T-helper 9 cell (primary cell): ENCODE measurements at regions not wholly inside any gene's neighbourhood (a gene's known extent, or its start where the extent isn't known, plus 50 kb on each side); places are given as distances from the start of the nearest gene placed in this dataset.
"Not testable (repeated sequence)": the region's sequence is repeated elsewhere in the genome, so short reads cannot be mapped to it uniquely, and the experiment has no call there.

ENCODE experiments used
- DNase-seq: peaks from one replicate; pipeline ENCODE4 v3.0.0-alpha.2; 2020

DNA sequence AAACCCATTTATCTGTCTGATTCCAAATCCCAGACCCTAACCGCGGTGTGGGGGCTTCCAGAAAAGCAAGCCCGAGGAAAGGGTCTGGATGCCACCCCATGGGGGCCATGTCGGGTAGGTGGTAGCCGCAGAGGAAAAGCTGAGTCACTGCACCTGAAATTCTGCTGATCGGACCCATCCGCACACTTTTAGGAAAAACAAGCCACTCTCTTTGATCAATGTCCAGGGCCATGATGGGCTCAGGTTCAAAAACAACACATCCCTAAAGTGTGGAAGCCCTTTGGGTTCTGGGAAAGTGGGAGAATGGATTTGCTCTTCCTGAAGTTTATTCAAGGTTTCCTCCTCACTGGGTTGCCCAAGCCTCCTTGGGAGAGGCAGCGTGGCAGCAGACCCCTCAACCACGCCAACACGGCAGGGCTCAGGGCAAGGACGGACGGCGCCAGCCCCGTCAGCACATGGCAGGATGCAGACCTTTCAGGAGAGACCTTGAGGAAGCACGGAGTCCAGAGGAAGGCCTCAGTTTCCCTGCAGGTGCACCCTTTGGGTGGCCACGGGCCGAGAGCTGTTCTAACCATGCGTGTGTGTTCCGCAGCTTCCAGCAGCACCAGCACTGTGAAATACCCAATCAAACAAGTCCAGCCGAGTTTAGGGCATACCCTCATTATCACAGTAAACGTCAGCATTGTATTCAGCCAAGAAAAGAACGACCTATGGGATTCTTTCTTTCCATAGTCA lies 367.0 kb downstream of the FOXL1 start:
- DNase-seq = no peak

DNA sequence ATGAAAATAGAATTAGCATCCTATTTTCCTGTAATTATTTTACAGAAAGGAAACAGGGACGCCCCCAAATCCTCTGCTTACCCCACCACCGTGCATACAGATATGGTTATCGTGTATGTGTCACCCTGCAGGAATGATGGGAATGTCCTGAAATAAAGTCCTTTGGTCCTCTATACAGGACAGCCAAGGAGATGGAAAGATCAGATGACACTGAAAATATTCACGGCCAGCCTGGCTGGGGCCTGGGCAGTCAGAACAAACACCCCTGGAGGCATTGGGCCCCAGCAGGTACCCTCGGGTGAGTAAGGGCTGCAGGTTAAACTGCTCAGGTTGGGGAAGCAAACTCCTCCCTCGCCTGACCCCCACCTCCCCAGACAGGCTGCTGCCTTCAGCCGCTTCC lies 368.0 kb downstream of the FOXL1 start:
- no peak for DNase-seq

DNA sequence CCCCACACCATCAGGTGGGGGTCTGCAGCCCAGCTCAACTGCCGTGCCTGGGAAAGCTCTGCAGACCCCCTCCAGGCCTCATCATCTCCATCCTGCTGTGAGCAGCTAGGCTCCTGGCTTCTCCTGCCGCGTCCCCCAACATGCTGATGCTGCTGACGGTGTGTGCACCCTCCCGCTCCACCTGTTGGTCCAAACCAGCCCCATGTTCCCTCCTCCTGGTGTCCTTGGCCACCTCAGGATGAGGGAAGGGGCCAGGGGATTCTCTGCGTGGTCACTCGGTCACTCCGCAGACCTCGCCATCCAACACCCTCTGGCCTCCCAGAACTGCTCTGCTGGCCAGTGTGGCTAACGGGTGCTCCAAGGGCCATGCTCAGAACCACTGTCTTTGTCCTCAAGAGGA lies 368.6 kb downstream of the FOXL1 start:
- no peak for DNase-seq

DNA sequence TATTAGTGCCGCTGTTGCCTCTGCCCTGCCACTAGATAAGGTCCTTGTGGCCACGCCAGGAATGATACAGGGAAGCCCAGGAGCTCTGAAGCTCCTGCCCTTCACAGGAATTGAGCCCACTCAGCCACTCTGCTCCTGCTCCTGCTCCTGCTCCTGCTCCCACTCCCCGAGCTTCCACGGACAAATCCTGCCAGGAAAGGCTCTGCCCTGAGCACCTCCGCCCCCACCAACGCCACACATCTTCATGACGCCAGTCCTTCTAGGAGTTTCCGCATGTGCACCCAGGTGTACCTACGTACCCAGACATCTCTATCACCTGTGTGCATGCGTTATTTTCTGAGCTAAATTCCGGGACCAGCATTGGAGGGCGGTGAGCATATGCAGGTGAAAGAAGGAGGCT lies 369.1 kb downstream of the C16orf95 start:
- no peak for DNase-seq

DNA sequence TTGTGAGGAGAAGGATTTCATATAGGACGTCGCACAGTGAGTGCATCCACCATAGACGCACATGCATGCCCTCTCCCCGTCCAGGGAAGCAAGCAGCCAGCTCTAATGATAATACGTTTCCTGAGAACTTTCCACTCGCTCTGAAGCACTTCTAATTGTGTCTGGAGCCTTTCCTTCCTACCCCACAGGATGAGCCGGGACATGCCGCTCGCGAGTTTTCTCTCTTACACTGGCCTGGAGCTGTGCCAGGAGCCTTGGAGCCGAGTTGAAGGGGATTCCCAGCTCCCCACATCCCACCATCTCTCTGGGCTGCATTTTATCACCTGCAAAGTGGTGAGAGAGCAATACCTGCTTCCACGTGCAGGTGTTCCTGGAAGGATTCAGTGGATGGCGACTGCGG lies 368.1 kb downstream of the C16orf95 start:
- DNase-seq = no peak

DNA sequence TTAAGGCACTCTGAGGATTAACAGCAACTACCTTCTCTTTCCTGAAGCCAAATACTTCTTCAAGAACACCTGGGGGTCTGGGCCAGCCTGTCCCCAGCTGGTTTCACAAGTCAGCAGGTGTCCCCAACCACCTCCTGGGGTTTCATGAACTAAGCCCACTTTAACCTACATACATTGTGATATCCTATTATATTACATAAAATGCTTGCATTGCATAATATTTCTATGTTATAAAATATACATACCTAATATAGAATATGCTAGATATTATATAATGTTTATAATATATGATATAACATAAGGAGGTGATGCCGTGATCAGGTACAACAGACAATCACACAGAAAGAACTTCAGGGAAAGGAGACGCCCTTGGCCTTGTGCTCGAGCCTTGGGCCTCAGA lies 367.6 kb downstream of the C16orf95 start:
- no peak for DNase-seq

DNA sequence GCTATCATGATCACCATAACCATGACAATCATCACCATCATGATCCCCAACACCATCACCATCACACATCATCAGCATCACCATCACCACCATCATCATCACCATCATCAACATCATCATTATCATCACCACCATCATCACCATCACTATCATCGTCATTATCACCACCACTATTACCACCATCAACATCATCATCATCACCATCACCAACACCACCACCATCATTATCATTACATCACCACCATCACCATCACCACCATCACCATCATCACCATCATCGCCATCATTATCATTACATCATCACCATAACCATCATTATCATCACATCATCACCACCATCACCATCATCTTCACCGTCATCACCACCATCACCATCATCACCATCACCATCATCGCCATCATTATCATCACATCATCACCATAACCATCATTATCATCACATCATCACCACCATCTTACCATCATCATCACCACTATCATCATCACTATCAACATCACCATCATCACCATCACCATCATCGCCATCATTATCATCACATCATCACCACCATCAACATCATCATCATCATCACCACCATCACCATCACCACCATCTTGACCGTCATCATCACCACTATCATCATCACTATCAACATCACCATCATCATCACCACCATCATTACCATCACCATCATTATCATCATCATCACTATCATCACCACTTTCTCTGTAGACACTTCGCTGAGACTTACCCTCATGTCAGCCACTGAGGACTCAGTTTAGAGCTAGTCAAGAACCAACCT lies 366.0 kb downstream of the C16orf95 start:
- no peak for DNase-seq

DNA sequence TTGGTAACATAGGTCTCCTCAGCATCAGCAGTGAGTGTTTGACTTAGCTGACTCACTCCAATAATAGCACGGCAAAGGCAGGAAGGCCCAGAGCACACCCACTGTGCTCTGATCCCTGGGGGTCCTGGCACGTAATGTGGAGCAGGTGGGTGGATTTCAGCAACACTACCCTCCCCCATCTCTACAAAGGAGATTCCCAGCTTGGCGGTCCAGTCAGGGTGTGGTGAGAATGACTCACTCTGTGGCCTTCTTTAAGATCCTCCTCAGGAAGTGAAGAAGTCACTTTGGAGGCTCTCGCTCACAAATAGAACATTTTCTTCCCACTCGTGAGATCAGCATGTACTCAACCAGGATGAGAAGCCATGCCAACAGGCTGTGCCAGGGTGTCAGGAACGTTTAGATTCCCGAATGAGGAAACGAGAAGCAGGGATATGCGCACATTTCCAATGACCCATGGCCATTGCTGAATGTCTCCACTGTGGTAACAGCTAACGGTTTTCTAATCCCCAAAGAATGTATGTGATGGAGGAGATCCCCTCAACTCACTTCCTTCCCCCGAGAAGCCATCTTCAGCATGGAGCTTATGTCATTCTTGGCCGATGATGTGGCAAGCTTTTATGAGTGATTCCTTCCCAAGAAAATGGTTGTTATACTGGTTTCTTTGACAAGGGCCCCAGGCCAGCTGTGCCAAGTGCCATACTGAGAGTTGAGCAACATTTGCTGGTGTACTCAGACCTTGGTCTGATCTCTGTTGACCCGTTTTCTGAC lies 365.2 kb downstream of the C16orf95 start:
- DNase-seq = no peak

DNA sequence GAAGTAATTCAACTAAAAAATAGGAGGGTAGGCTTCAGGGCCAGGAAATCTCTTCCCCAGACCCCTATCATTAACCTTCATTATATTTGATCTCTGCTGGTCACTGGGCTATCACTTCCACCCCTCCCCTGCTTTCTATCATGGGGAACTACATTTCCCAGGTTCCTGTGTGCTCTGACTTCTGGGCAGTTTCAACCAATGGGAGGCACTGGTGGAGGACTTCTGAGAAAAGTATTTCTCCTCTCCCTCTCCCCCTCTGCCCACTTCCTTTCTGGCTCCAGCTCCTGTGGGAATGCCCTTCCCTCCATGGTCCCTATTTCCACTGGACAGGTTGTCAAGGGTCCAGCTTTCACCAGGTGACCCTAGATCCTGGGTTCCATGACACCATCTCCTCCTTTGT lies 364.4 kb downstream of the C16orf95 start:
- no peak for DNase-seq

DNA sequence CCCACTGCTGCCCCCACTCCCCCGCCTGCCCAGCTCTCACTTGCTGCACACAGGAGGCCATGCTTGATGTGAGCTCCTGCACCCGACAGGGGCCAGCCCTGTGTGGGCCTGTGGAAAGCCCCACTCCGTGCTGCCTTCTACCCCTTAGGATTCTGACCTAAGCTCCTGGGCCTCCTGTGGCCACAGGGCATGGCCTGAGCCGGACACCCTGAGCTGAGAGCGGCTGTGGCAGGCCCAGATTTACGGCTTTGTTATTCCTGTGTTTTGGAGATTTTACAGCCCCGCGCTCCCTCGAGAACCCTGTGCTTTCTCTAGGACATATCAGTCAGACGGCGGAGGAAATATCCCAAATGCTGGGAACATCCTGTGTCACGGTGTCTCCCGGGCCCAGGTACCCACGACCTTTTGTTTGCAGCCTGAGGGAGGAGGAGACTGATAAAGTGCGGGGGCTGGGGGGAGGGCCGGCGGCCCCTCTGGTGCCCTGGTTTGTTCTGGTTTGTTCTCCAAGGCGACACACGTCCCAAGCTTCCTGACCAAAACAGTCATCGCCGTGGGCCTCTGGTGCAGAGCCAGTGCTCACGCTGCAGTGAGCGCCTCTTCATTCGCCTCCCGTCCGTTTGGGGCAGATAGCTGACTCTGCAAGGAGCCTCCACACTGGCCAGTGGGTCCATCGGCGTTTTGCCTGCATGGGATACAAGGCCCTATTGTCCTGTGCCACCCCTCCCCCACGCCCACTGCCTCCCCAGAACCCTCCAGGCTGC lies 363.4 kb downstream of the C16orf95 start:
- no peak for DNase-seq

DNA sequence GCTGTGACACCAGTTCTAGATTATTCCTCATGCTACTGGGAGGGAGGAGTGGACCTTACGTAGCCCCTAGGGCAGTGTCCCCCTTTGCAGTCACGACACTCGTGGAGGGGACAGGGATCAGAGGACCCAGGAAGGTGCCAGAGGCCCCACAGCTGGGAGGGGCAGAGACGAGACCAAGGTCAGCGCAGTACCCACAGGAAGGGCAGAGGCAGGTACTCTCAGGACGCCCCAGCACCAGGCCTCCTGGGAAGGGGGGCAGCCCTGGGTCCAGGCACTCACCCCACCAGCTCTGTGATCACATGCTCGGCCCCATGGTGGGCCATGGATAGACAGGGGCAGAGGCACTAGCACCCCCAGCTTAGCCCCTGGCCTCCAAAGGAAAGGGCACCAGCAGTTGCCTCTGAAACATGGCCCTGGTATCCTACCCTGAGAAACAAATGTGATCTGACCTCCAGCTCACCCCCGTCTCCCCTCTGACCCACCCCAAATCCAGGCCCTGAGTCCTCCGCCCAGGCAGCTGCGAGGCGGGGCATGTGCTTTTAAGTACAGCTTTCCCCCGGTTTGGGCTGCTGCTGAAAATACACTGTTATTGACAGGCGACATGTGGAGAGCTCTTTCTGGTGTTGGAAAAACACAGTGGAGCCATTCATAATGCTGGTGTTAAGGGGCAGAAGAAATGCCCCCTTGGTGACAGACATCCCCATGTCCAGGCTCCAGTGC lies 361.9 kb downstream of the C16orf95 start:
- no peak for DNase-seq

DNA sequence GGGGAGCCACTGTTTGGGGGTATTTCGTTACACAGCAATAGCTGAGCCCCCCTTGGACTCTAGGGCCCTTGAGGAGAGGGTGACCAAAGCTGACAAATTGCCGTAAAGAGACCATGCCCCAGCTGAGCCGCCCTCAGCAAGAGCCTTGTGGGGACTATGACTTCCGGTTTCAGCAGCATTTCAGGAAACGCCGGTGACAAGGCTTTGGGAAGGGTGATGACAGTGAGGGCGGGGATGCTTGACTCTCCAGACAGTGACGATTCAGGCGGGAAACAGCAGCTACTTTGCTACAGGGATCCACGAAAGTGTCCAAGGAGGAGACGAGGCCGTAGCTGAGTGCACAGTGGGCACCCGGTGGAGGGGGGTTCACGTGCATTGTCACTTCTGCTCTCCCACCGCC lies 360.8 kb downstream of the C16orf95 start:
- no peak for DNase-seq

DNA sequence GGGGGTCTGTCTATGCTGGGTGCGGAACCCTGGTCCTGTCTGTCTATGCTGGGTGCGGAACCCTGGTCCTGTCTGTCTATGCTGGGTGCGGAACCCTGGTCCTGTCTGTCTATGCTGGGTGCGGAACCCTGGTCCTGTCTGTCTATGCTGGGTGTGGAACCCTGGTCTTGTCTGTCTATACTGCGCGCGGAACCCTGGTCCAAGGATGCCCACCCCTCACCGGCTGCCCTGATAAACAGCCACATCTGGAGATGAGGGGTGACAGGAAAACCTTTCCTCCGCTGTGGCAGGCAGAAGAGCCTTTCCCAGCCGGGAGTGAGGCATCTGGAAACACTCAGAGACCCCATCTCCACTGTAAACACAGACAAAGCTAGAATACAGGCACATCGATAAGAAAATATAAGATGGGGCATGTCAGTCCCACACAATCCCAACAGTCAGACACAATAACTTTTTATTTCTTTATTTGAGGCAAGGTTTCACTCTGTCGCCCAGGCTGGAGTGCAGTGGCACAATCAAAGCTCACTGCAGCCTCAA lies 359.5 kb downstream of the C16orf95 start:
- not testable (repeated sequence) for DNase-seq

DNA sequence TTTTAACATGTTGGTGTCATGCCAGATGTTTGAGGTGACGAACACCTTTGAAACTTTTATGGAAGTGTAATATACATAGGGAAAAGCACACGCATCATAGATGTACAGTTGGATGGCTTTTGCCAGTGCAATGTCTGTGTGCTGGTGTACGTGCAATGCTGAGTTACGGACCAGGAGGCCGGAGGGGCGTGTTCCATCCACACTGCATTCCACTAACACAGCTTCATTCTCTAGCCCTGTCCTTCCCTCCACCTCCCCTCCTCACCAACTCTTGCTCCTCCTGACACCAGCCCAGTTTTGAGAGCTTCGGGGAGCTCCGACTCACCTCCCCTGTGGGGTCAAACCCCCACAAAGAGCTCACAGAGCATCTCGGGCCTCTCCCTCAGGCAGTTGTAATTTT lies 358.8 kb downstream of the C16orf95 start:
- DNase-seq = no peak

DNA sequence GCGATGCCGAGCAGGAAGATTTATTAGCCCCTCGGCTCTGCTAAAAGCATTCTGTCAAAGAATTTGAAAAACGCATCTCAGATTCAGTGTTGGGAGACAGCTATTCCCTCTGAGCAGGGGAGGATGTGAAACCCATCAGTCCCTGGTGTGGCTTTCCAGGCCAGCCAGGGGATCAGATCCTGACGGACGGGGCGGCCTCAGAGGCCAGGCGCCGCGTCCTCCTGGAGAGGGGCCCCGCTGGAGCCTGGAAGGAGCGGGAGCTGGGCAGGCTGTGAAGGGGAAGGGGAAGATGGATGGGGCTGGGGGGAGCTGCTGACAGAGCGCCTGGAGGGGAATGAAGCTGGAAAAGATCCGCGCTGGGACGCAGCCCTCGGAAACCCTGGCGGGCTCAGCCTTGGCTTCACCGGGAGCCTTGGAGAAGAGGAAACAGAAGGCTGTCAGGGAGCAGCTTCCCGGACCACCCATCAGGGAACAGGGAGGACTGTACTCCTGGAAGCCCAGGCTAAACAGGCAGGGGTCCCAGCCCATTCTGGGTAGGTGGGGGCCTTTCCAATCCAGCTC lies 358.0 kb downstream of the C16orf95 start:
- no peak for DNase-seq

DNA sequence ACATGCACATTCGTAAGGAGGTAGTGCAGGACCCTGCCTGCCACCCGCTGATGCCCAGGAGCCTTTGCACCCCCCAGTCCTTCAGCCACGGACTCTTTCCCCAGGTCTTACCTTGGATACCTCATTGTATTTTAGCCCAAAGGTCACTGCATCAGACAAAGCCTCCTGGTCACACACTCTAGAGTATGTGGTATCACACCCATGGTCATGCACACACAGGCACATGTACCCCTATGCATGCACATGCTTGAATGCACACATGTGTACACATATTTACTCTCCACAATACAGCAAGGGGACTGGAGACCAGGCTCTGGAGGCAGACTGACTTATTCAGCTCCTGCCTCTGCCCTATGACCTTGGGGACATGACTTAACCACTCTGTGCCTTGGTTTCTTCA lies 357.5 kb downstream of the C16orf95 start:
- no peak for DNase-seq

DNA sequence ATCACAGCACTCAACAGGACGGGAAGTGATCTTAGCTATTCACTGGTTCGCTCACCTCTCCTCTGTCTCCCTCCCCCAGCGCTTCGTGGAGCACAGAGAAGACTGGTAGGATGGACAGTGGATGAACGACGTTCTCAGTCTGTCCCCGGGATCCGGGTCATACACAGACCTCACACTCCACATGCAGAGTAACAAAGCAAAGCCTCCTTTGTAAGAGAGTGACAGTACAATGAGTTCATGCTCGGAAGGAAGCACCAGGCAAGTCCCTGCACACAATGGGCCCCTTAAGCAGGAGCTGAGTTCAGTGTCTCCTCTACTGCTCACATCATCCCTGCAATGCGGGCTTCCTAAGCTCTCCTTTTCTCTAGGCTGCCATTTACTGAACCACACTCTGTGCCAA lies 356.9 kb downstream of the C16orf95 start:
- DNase-seq = no peak

DNA sequence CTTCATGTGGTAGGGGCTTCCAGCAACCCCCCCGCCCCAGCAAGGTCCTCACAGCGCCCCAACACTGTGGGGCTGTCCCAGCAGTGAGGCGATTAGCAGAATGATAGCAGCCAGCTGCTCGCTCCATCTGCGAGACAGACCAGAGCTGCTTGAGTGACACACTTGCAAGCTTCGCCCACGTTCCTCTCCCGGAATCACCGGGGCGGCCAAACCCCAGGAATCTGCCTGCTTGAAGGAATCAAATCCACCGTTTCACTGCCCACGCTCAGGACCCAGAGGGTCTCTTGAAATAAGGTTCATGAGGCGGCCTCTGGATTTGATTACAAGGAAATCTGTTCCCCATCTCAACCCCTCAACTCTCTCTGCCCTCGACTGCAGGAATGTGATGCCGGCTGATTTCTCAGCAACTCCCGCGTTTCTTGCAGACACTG lies 356.0 kb downstream of the C16orf95 start:
- no peak for DNase-seq

DNA sequence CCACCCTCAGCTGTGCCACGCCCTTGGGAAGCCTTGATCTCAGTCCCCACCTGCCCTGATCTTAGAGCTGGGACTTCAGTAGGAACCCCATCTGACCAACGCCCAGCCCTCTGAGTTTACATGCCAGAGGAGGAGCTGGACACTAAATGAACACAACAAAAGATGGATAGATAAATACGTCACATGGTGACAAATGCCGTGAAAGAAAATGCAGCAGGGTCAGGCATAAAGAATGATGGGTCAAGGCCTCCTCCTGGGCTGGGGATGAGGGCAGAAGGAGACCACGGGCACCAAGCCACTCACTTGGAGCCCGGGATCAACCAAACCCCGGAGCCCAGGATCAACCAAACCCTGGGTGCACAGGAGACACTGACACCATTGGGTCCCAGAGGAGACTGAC lies 354.9 kb downstream of the C16orf95 start:
- no peak for DNase-seq

DNA sequence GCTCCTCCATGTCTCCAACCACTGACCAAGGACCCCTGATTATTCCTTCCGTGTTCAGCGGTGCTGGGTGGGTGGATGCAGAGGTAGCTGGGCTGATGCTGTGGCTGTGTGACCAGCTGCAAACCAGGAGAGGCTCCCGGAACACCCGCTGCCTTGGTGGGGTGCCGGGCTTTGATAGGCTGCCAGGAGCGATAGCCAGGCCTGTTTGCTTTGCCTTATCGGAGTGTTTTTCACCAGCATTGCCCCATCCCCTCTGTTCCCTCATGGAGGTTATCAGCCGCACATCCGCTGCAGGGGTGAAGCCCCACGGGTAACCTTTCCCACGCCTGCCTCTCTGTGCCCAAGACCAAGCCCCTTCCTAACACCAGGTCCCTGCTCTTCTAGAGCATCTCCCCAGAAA lies 354.3 kb downstream of the C16orf95 start:
- DNase-seq = no peak
